Smooth muscle cell (in vitro differentiated cells): ENCODE measurements at regions not wholly inside any gene's neighbourhood (a gene's known extent, or its start where the extent isn't known, plus 50 kb on each side); places are given as distances from the start of the nearest gene placed in this dataset.

Experiments
- DNase-seq: peaks from one replicate; lab custom pipeline; 2025; ENCODE audit not compliant: unreplicated experiment; lab: John Stamatoyannopoulos, UW
- H2AFZ ChIP-seq: fragments of 200-600 bp; sonication (generic); 2 replicates; pipeline ENCODE4 v1.6.0; 2016; ENCODE audit warnings: antibody characterized with exemption, low read depth, mild to moderate bottlenecking
- H3F3A ChIP-seq: fragments of 200-600 bp; sonication (generic); 2 replicates; pipeline ENCODE4 v1.6.0; 2017; ENCODE audit warnings: antibody characterized with exemption, low read depth
- H3K27ac ChIP-seq: fragments of 200-600 bp; sonication (generic); 2 replicates; pipeline ENCODE4 v1.5.1; 2016; ENCODE audit warnings: low read depth, mild to moderate bottlenecking
- H3K27me3 ChIP-seq: fragments of 200-600 bp; sonication (generic); 2 replicates; pipeline ENCODE4 v1.6.1; 2016; ENCODE audit warnings: low read depth, mild to moderate bottlenecking
- H3K36me3 ChIP-seq: fragments of 200-600 bp; sonication (generic); 2 replicates; pipeline ENCODE4 v1.5.1; 2016; ENCODE audit warnings: low read depth
- H3K4me1 ChIP-seq: fragments of 200-600 bp; sonication (generic); 2 replicates; pipeline ENCODE4 v1.5.1; 2016; ENCODE audit warnings: low read depth
- H3K4me2 ChIP-seq: fragments of 200-600 bp; sonication (generic); 2 replicates; pipeline ENCODE4 v1.6.0; 2016; ENCODE audit warnings: mild to moderate bottlenecking
- H3K4me3 ChIP-seq: fragments of 200-600 bp; sonication (generic); 2 replicates; pipeline ENCODE4 v1.5.1; 2016; ENCODE audit warnings: mild to moderate bottlenecking
- H3K79me2 ChIP-seq: fragments of 200-600 bp; sonication (generic); 2 replicates; pipeline ENCODE4 v1.6.0; 2016; ENCODE audit warnings: low read depth, mild to moderate bottlenecking
- H3K9ac ChIP-seq: fragments of 200-600 bp; sonication (generic); 2 replicates; pipeline ENCODE4 v1.6.0; 2016; ENCODE audit warnings: low read depth
- H3K9me3 ChIP-seq: fragments of 200-600 bp; sonication (generic); replicated peaks from 2 replicates; pipeline ENCODE4 v1.5.1; 2016; ENCODE audit warnings: low read depth
- H4K20me1 ChIP-seq: fragments of 200-600 bp; sonication (generic); 2 replicates; pipeline ENCODE4 v1.6.0; 2016; ENCODE audit warnings: low read depth
- CTCF ChIP-seq: fragments of 200-600 bp; sonication (generic); IDR thresholded peaks from 2 replicates; pipeline ENCODE4 v1.5.1; 2017; ENCODE audit warnings: borderline replicate concordance, mild to moderate bottlenecking, antibody characterized with exemption; ENCODE audit not compliant: insufficient read depth, poor library complexity, severe bottlenecking
- WGBS: methylation state at CpG from one replicate; pipeline ENCODE4 v1.1.7; 2016; ENCODE audit warnings: low lambda C conversion rate; 5-methylcytosine and 5-hydroxymethylcytosine counted together

- 71% methylated on average over 3 of the region's 3 CpGs for WGBS
Observed at GRCh38 chr2:129187343-129187742, 792.1 kb upstream of the RAB6C start.

GRCh38 chr2:129188451-129188850 is 791.0 kb upstream of the RAB6C start:
- DNase-seq, result no peak
- no peaks in the 10 kb centered on the region for H4K20me1 ChIP-seq
- no peaks in the 10 kb centered on the region for H3K79me2 ChIP-seq
- H3K4me1 ChIP-seq, result no peaks in the 10 kb centered on the region
- WGBS, result 94% methylated on average over 9 of the region's 9 CpGs
- no peaks in the 10 kb centered on the region for H3K36me3 ChIP-seq
- no peak overlapping the region for H2AFZ ChIP-seq
- H3K4me3 ChIP-seq, result no peak overlapping the region
- H3F3A ChIP-seq, result no peaks in the 10 kb centered on the region
- TF ChIP-seq CTCF, result no peak
- no peak overlapping the region for H3K27ac ChIP-seq
- H3K9me3 ChIP-seq, result no peaks in the 10 kb centered on the region
- no peak overlapping the region for H3K4me2 ChIP-seq
- no peaks in the 10 kb centered on the region for H3K27me3 ChIP-seq
- H3K9ac ChIP-seq, result no peak overlapping the region

More at GRCh38 chr2:129187343-129187742, 792.1 kb upstream of the RAB6C start:
- no peaks in the 10 kb centered on the region for H4K20me1 ChIP-seq
- TF ChIP-seq CTCF, result no peak
- H3K9me3 ChIP-seq, result no peaks in the 10 kb centered on the region
- no peaks in the 10 kb centered on the region for H3F3A ChIP-seq
- no peak overlapping the region for H3K4me2 ChIP-seq
- H3K79me2 ChIP-seq, result no peaks in the 10 kb centered on the region
- H3K4me3 ChIP-seq, result no peak overlapping the region
- no peaks in the 10 kb centered on the region for H3K4me1 ChIP-seq
- no peak overlapping the region for H2AFZ ChIP-seq
- no peaks in the 10 kb centered on the region for H3K27me3 ChIP-seq
- no peaks in the 10 kb centered on the region for H3K36me3 ChIP-seq
- no peak overlapping the region for H3K27ac ChIP-seq
- no peak overlapping the region for H3K9ac ChIP-seq
- DNase-seq, result no peak

GRCh38 chr2:129189617-129190319 is 789.7 kb upstream of the RAB6C start:
- WGBS, result 72% methylated on average over 10 of the region's 10 CpGs
- H2AFZ ChIP-seq, result peak overlapping the region; percentile 50
- no peak overlapping the region for H3K27ac ChIP-seq
- H3F3A ChIP-seq, result no peaks in the 10 kb centered on the region
- H3K4me3 ChIP-seq, result no peak overlapping the region
- no peaks in the 10 kb centered on the region for H3K9me3 ChIP-seq
- no peak for TF ChIP-seq CTCF
- no peak overlapping the region for H3K4me2 ChIP-seq
- H3K79me2 ChIP-seq, result no peaks in the 10 kb centered on the region
- no peaks in the 10 kb centered on the region for H3K27me3 ChIP-seq
- H4K20me1 ChIP-seq, result no peaks in the 10 kb centered on the region
- no peaks in the 10 kb centered on the region for H3K4me1 ChIP-seq
- no peak for DNase-seq
- no peak overlapping the region for H3K9ac ChIP-seq
- no peaks in the 10 kb centered on the region for H3K36me3 ChIP-seq

- H3K27ac ChIP-seq, result no peak overlapping the region
- no peak overlapping the region for H3K4me3 ChIP-seq
- no peak overlapping the region for H3K9ac ChIP-seq
- no peak for DNase-seq
- no peaks in the 10 kb centered on the region for H3K9me3 ChIP-seq
- no peak overlapping the region for H2AFZ ChIP-seq
- 87% methylated on average over 6 of the region's 6 CpGs for WGBS
- H3K36me3 ChIP-seq, result no peaks in the 10 kb centered on the region
- no peaks in the 10 kb centered on the region for H3K4me1 ChIP-seq
- no peaks in the 10 kb centered on the region for H3K27me3 ChIP-seq
- H3K79me2 ChIP-seq, result no peaks in the 10 kb centered on the region
- no peaks in the 10 kb centered on the region for H3F3A ChIP-seq
- H4K20me1 ChIP-seq, result no peaks in the 10 kb centered on the region
- no peak overlapping the region for H3K4me2 ChIP-seq
- no peak for TF ChIP-seq CTCF
Observed at GRCh38 chr2:129190494-129190893, 789.0 kb upstream of the RAB6C start.
